ENCODE measurements at regions not wholly inside any gene's neighbourhood (a gene's known extent, or its start where the extent isn't known, plus 50 kb on each side); places are given as distances from the start of the nearest gene placed in this dataset.
"Not testable (repeated sequence)": the region's sequence is repeated elsewhere in the genome, so short reads cannot be mapped to it uniquely, and the experiment has no call there.

DNA sequence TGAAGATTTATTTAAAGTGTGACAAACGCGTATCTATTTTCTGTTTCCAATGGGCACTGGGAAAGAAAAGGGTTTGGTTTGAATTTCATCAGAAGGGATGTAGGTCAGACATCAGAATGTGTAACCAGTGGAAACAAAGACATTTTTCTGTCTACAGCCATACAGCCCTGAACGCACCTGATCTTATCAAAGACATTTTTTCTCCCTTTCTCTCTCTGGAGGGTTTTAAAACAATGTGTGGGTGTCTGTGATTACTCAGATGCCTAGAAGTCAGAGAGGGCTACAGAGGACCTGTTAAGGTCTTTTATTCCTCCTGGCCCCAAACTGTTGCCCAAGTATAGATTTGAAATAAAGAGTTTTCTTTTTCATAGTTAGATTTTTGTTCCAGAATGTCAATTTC, 208.6 kb upstream of the LRRC61 start:
- not testable (repeated sequence) for H3K79me2 ChIP-seq (ENCODE audit: insufficient read depth, low read length); H3K36me3 ChIP-seq (ENCODE audit: insufficient read depth, low read length); H3K4me3 ChIP-seq (ENCODE audit: low read depth in 1 of 2, low read length in 2 of 2); DNase-seq; ATAC-seq (ENCODE audit: insufficient read depth, low read depth); H3K9ac ChIP-seq (ENCODE audit: low read depth, low read length); H3K27ac ChIP-seq (ENCODE audit: low read length); H3K27me3 ChIP-seq (ENCODE audit: insufficient read depth, low read length, poor library complexity); H3K9me3 ChIP-seq (ENCODE audit: insufficient read depth, low read length, severe bottlenecking); H3K4me2 ChIP-seq (ENCODE audit: insufficient read depth, low read length); H3K4me1 ChIP-seq (ENCODE audit: insufficient read depth, low read length); H4K20me1 ChIP-seq (ENCODE audit: insufficient read depth, low read length); H2AFZ ChIP-seq (ENCODE audit: low read depth, low read length)

DNA sequence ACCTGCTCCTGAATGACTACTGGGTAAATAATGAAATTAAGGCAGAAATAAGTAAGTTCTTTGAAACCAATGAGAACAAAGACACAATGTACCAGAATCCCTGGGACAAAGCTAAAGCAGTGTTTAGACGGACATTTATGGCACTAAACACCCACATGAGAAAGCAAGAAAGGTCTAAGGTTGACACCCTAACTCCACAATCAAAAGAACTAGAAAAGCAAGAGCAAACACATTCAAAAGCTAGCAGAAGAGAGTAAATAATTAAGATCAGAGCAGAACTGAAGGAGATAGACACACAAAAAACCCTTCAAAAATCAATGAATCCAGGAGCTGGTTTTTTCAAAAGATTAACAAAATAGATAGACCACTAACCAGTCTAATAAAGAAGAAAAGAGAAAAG, 203.2 kb upstream of the LRRC61 start:
- H3K9me3 ChIP-seq (ENCODE audit: insufficient read depth, low read length, severe bottlenecking); ATAC-seq (ENCODE audit: insufficient read depth, low read depth); H3K4me1 ChIP-seq (ENCODE audit: insufficient read depth, low read length); DNase-seq; H3K27ac ChIP-seq (ENCODE audit: low read length); H3K4me3 ChIP-seq (ENCODE audit: low read depth in 1 of 2, low read length in 2 of 2); H3K9ac ChIP-seq (ENCODE audit: low read depth, low read length); H3K27me3 ChIP-seq (ENCODE audit: insufficient read depth, low read length, poor library complexity); H2AFZ ChIP-seq (ENCODE audit: low read depth, low read length); H3K36me3 ChIP-seq (ENCODE audit: insufficient read depth, low read length); H3K79me2 ChIP-seq (ENCODE audit: insufficient read depth, low read length); H4K20me1 ChIP-seq (ENCODE audit: insufficient read depth, low read length); H3K4me2 ChIP-seq (ENCODE audit: insufficient read depth, low read length): not testable (repeated sequence)

DNA sequence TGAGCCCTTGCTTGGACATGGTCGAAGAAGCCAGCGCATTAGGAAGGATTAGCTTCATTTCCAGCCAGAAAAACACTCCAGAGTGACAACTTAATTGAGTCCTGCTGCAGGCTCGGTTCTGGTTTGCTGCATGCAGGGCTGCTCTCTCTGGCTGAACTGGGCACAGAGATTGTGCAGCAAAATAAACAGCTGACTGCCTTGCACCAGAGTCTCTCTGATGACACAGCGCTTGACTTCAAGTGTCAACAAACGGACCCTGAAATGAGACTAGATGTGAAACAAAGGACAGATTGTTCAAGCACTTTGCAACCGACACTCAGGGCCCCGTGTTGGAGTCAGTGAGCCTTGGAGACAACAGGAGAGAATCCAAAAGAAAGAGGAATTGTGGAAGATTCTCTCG, 197.3 kb upstream of the LRRC61 start:
- not testable (repeated sequence) for H3K9me3 ChIP-seq (ENCODE audit: insufficient read depth, low read length, severe bottlenecking); H3K27me3 ChIP-seq (ENCODE audit: insufficient read depth, low read length, poor library complexity); H3K27ac ChIP-seq (ENCODE audit: low read length); H3K36me3 ChIP-seq (ENCODE audit: insufficient read depth, low read length); H3K9ac ChIP-seq (ENCODE audit: low read depth, low read length); H4K20me1 ChIP-seq (ENCODE audit: insufficient read depth, low read length); H3K4me3 ChIP-seq (ENCODE audit: low read depth in 1 of 2, low read length in 2 of 2); H2AFZ ChIP-seq (ENCODE audit: low read depth, low read length); DNase-seq; H3K79me2 ChIP-seq (ENCODE audit: insufficient read depth, low read length); H3K4me1 ChIP-seq (ENCODE audit: insufficient read depth, low read length); H3K4me2 ChIP-seq (ENCODE audit: insufficient read depth, low read length); ATAC-seq (ENCODE audit: insufficient read depth, low read depth)

DNA sequence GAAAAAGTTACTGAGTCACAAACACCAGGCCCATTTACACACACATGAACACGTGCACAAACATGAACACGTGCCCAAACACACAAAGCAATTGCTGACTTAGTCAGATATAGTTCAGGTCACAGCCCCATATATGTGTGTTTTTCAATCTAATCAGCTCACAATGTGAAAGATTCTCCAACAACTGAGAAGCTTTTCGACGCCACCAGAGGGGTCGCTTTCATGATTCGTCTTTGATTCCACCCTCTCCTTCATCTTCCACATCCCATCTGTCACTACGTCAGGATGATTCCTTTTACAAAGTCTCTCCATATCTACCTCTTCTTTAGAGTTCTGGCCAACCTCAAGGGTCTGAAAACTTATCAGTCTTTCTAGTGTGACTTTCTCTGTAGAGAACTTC, 188.7 kb upstream of the LRRC61 start:
- DNase-seq; H3K9me3 ChIP-seq (ENCODE audit: insufficient read depth, low read length, severe bottlenecking); H3K27me3 ChIP-seq (ENCODE audit: insufficient read depth, low read length, poor library complexity); ATAC-seq (ENCODE audit: insufficient read depth, low read depth); H3K27ac ChIP-seq (ENCODE audit: low read length); H3K4me2 ChIP-seq (ENCODE audit: insufficient read depth, low read length); H3K4me3 ChIP-seq (ENCODE audit: low read depth in 1 of 2, low read length in 2 of 2); H2AFZ ChIP-seq (ENCODE audit: low read depth, low read length); H3K4me1 ChIP-seq (ENCODE audit: insufficient read depth, low read length); H3K9ac ChIP-seq (ENCODE audit: low read depth, low read length); H3K79me2 ChIP-seq (ENCODE audit: insufficient read depth, low read length); H3K36me3 ChIP-seq (ENCODE audit: insufficient read depth, low read length); H4K20me1 ChIP-seq (ENCODE audit: insufficient read depth, low read length): not testable (repeated sequence)

DNA sequence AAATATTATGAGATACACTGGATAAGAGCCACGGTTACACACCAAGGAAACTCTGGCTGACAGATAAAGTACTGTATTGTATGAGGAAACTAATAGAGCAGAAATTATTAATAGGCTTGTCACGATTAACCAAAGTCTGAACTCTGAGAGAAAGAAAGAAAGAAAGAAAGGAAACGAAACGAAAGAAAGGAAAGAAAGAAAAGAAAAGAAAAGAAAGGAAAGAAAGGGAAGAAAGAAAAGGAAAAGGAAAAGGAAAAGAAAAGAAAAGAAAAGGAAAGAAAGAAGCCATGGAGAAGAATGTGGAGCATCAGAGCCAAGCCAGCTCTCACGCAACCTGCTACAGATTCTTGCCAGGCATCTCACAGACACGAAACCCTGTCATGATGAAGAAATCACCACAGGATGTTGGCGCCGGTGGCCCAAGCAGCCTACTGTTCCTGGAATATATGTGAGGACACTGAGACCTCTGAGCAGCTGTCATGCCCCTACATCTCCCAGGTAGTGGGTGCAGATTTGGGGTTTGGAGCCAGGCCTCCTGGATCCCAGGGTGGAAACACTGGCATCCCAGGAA, 187.4 kb upstream of the LRRC61 start:
- not testable (repeated sequence) for DNase-seq; H3K79me2 ChIP-seq (ENCODE audit: insufficient read depth, low read length); H3K9ac ChIP-seq (ENCODE audit: low read depth, low read length); H3K4me2 ChIP-seq (ENCODE audit: insufficient read depth, low read length); H3K4me3 ChIP-seq (ENCODE audit: low read depth in 1 of 2, low read length in 2 of 2); ATAC-seq (ENCODE audit: insufficient read depth, low read depth); H3K9me3 ChIP-seq (ENCODE audit: insufficient read depth, low read length, severe bottlenecking); H4K20me1 ChIP-seq (ENCODE audit: insufficient read depth, low read length); H3K36me3 ChIP-seq (ENCODE audit: insufficient read depth, low read length); H3K27me3 ChIP-seq (ENCODE audit: insufficient read depth, low read length, poor library complexity); H2AFZ ChIP-seq (ENCODE audit: low read depth, low read length); H3K4me1 ChIP-seq (ENCODE audit: insufficient read depth, low read length); H3K27ac ChIP-seq (ENCODE audit: low read length)

DNA sequence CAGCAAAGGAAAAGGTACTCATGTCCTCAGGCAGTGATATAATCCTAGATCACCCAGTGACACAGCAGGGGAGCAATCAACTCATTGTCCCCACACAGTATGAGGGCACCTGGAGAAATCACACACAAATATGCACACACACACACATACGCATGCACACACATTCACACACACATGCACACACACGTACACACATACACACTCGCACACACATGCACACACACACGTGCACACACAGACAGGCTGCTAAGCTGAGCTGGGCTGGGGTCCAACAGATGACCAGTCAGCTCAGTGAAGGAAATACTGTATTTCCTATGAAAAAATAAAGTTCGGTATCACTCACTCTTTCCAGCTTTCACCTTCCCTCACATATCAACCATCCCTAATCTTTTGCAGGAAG, 183.3 kb upstream of the LRRC61 start:
- not testable (repeated sequence) for H3K27ac ChIP-seq (ENCODE audit: low read length); ATAC-seq (ENCODE audit: insufficient read depth, low read depth); H4K20me1 ChIP-seq (ENCODE audit: insufficient read depth, low read length); H3K4me3 ChIP-seq (ENCODE audit: low read depth in 1 of 2, low read length in 2 of 2); H3K36me3 ChIP-seq (ENCODE audit: insufficient read depth, low read length); H3K79me2 ChIP-seq (ENCODE audit: insufficient read depth, low read length); H2AFZ ChIP-seq (ENCODE audit: low read depth, low read length); H3K4me1 ChIP-seq (ENCODE audit: insufficient read depth, low read length); H3K9me3 ChIP-seq (ENCODE audit: insufficient read depth, low read length, severe bottlenecking); H3K27me3 ChIP-seq (ENCODE audit: insufficient read depth, low read length, poor library complexity); H3K9ac ChIP-seq (ENCODE audit: low read depth, low read length); DNase-seq; H3K4me2 ChIP-seq (ENCODE audit: insufficient read depth, low read length)

DNA sequence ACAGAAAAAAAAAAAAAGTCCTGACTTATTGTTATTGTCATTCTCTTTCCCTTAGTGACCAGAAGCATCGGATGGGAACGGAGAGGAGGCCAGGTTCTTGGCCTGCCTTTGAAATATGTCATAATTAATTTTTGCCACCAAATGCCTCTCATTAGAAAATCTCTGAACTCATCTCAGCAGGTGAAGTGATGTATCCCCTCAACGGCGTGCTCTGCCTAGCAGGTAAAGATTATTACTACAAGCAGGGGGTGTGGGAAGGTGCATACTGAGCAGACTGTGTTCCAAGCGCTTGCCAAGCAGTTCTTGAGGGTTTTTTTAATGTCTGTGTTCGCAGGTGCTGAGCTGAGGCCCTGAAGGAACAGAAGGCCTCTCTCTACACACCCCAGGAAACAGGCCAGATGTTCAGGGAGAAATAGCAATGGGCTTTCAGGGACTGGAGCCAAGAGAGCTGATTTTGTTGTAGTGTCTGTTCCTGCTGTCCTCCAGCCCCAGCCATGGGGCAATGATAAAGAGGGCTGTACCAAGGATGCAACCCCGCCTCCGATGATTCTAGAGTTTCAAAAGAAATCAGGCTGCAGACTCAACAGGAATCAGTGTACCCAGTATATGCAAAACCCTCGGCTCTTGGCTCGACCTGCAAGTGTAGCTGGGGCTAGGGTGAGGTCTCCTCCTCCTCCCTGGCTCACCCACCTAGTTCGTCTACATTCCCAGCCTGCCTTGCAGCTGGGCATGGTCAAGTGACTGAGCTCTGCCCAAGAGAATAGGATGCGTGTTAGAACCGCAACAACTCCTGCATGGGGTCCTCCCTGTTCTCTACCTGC, 181.4 kb upstream of the LRRC61 start:
- not testable (repeated sequence) for H3K9ac ChIP-seq (ENCODE audit: low read depth, low read length); H3K4me3 ChIP-seq (ENCODE audit: low read depth in 1 of 2, low read length in 2 of 2); H3K4me1 ChIP-seq (ENCODE audit: insufficient read depth, low read length); H3K27me3 ChIP-seq (ENCODE audit: insufficient read depth, low read length, poor library complexity); H3K79me2 ChIP-seq (ENCODE audit: insufficient read depth, low read length); DNase-seq; H3K27ac ChIP-seq (ENCODE audit: low read length); H3K9me3 ChIP-seq (ENCODE audit: insufficient read depth, low read length, severe bottlenecking); H3K36me3 ChIP-seq (ENCODE audit: insufficient read depth, low read length); H2AFZ ChIP-seq (ENCODE audit: low read depth, low read length); ATAC-seq (ENCODE audit: insufficient read depth, low read depth); H3K4me2 ChIP-seq (ENCODE audit: insufficient read depth, low read length); H4K20me1 ChIP-seq (ENCODE audit: insufficient read depth, low read length)

DNA sequence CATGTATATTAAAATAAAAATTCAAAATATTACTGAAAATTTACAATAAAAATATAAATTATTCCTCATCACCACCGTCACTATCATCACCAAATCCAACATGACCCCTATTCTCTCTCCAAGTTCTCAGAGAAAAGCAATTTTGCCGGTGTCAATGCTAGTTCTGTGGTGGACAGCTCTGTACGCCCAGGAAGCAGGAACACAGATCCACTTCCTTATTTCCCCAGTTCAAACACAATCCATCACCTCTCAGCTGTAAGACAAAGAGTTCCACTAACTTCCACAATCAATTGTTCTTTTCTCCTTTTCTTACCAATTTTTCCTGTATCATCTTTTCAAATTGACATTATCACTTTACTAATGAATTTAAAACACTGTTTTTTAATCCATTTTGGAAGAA, 177.0 kb upstream of the LRRC61 start:
- H3K36me3 ChIP-seq (ENCODE audit: insufficient read depth, low read length); DNase-seq; H3K27me3 ChIP-seq (ENCODE audit: insufficient read depth, low read length, poor library complexity); ATAC-seq (ENCODE audit: insufficient read depth, low read depth); H3K4me1 ChIP-seq (ENCODE audit: insufficient read depth, low read length); H3K4me3 ChIP-seq (ENCODE audit: low read depth in 1 of 2, low read length in 2 of 2); H2AFZ ChIP-seq (ENCODE audit: low read depth, low read length); H3K4me2 ChIP-seq (ENCODE audit: insufficient read depth, low read length); H3K27ac ChIP-seq (ENCODE audit: low read length); H4K20me1 ChIP-seq (ENCODE audit: insufficient read depth, low read length); H3K79me2 ChIP-seq (ENCODE audit: insufficient read depth, low read length); H3K9me3 ChIP-seq (ENCODE audit: insufficient read depth, low read length, severe bottlenecking); H3K9ac ChIP-seq (ENCODE audit: low read depth, low read length): not testable (repeated sequence)
